GM12874 (cell line): ENCODE measurements at regions not wholly inside any gene's neighbourhood (a gene's known extent, or its start where the extent isn't known, plus 50 kb on each side); places are given as distances from the start of the nearest gene placed in this dataset.

Experiments used
- TF ChIP-seq, protein P1 (sequence below): IDR thresholded peaks from 2 replicates; pipeline ENCODE4 v1.5.1; 2011; ENCODE audit warnings: low read depth, mild to moderate bottlenecking, control low read depth, low read length, moderate library complexity; ENCODE audit not compliant: insufficient read depth

- TF ChIP-seq, protein P1, sequence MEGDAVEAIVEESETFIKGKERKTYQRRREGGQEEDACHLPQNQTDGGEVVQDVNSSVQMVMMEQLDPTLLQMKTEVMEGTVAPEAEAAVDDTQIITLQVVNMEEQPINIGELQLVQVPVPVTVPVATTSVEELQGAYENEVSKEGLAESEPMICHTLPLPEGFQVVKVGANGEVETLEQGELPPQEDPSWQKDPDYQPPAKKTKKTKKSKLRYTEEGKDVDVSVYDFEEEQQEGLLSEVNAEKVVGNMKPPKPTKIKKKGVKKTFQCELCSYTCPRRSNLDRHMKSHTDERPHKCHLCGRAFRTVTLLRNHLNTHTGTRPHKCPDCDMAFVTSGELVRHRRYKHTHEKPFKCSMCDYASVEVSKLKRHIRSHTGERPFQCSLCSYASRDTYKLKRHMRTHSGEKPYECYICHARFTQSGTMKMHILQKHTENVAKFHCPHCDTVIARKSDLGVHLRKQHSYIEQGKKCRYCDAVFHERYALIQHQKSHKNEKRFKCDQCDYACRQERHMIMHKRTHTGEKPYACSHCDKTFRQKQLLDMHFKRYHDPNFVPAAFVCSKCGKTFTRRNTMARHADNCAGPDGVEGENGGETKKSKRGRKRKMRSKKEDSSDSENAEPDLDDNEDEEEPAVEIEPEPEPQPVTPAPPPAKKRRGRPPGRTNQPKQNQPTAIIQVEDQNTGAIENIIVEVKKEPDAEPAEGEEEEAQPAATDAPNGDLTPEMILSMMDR = no peak
These were observed 174.0 kb upstream of the SNX2 start for GRCh38 chr5:122600924-122601323.

GRCh38 chr5:122602700-122603099, 172.2 kb upstream of the SNX2 start:
- TF ChIP-seq, protein P1 = no peak

DNA sequence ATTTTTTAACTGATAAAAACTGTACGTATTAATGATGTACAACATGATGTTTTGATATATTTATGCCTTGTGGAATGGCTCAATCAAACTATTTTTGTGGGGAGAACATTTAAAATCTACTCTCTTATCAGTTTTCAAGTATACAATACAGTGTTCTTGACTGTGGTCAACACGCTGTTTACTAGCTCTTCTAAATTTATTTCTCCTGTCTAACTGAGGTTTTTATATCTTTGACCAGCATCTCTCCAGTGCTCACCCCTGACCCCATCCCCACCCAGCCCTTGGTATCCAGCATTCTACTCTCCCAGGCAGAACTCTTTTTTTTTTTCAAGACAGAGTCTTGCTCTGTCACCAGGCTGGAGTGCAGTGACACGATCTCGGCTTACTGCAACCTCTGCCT, 169.6 kb upstream of the SNX2 start:
- TF ChIP-seq, protein P1 = no peak

- TF ChIP-seq, protein P1 = no peak
These were observed 167.1 kb upstream of the SNX2 start for GRCh38 chr5:122607818-122608217.

GRCh38 chr5:122608222-122608621, 166.7 kb upstream of the SNX2 start:
- TF ChIP-seq, protein P1 = no peak

DNA sequence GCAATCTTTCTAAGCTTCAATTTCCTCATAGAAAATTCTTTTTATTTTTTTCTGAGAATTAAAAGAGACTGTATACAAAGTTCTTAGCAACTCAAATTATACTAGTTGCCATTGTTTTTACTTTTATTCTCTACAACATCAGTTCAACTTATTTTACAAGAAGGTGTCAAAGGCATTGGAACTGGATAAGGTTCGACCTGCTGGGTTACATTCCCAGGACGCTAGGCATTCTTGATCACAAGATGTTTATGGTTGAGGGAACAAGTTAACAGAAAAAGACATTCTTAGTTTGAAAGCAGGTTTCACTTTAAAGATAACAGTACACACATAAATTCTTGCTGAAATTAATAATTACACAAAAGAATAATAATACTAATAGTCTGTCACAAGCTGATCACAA, 163.5 kb upstream of the SNX2 start:
- TF ChIP-seq, protein P1 = no peak

- TF ChIP-seq, protein P1 = no peak
These were observed 162.0 kb upstream of the SNX2 start for GRCh38 chr5:122612901-122613300.

GRCh38 chr5:122615146-122615545, 159.7 kb upstream of the SNX2 start:
- TF ChIP-seq, protein P1 = no peak
